Keratinocyte (primary cell): ENCODE measurements at regions not wholly inside any gene's neighbourhood (a gene's known extent, or its start where the extent isn't known, plus 50 kb on each side); places are given as distances from the start of the nearest gene placed in this dataset.

ENCODE experiments used
- DNase-seq: peaks from one replicate; pipeline ENCODE4 v3.0.0-alpha.2; 2011; ENCODE audit warnings: low read depth, missing footprints, low spot score
- FAIRE-seq: peaks from 2 replicates; lab custom pipeline; 2011; peaks lifted over from hg19 to GRCh38; lab: Jason Lieb, UNC
- H2AFZ ChIP-seq: 2 replicates; pipeline ENCODE4 v1.6.0; 2012; ENCODE audit warnings: low read length, control low read depth, inconsistent platforms; ENCODE audit not compliant: control insufficient read depth
- H3K27ac ChIP-seq: 2 replicates; pipeline ENCODE4 v1.5.1; 2011; ENCODE audit warnings: low read length; ENCODE audit not compliant: control insufficient read depth, insufficient read depth
- H3K27me3 ChIP-seq: 3 replicates; pipeline ENCODE4 v1.6.0; 2011; ENCODE audit warnings: low read length; ENCODE audit not compliant: control insufficient read depth, insufficient read depth; ENCODE audit errors: extremely low read depth
- H3K36me3 ChIP-seq, 2 experiments: 2 replicates in 1 of 2; 3 replicates in 1 of 2; pipeline ENCODE4 v1.5.1; 2011; ENCODE audit warnings: low read length in 2 of 2, mild to moderate bottlenecking in 1 of 2; ENCODE audit not compliant: control insufficient read depth in 2 of 2, insufficient read depth in 2 of 2; ENCODE audit errors: extremely low read depth in 1 of 2
- H3K4me1 ChIP-seq: 3 replicates; pipeline ENCODE4 v1.5.1; 2011; ENCODE audit warnings: low read length; ENCODE audit not compliant: control insufficient read depth, insufficient read depth; ENCODE audit errors: extremely low read depth
- H3K4me2 ChIP-seq: 3 replicates; pipeline ENCODE4 v1.6.0; 2011; ENCODE audit warnings: low read depth, low read length; ENCODE audit not compliant: control insufficient read depth, insufficient read depth; ENCODE audit errors: extremely low read depth
- H3K4me3 ChIP-seq, 3 experiments: fragments of 200-600 bp in 1 of 3; sonication (generic) in 1 of 3; 2 replicates in 2 of 3; 3 replicates in 1 of 3; pipeline ENCODE4 v1.5.1; 2011 to 2016; ENCODE audit warnings: low read length in 3 of 3, mild to moderate bottlenecking in 3 of 3, control low read depth in 2 of 3, inconsistent platforms in 1 of 3, low read depth in 1 of 3, mixed read lengths in 1 of 3, mixed run types in 1 of 3, moderate library complexity in 1 of 3; ENCODE audit not compliant: control insufficient read depth in 2 of 3, insufficient read depth in 2 of 3; ENCODE audit errors: extremely low read depth in 1 of 3
- H3K79me2 ChIP-seq: 2 replicates; pipeline ENCODE4 v1.6.0; 2012; ENCODE audit warnings: low read length; ENCODE audit not compliant: control insufficient read depth, insufficient read depth
- H3K9ac ChIP-seq: 3 replicates; pipeline ENCODE4 v1.6.0; 2011; ENCODE audit warnings: low read length; ENCODE audit not compliant: control insufficient read depth, insufficient read depth; ENCODE audit errors: extremely low read depth
- H3K9me1 ChIP-seq: 3 replicates; pipeline ENCODE4 v1.6.0; 2011; ENCODE audit warnings: low read length; ENCODE audit not compliant: control insufficient read depth, insufficient read depth; ENCODE audit errors: extremely low read depth
- H3K9me3 ChIP-seq: 2 replicates; pipeline ENCODE4 v1.5.1; 2012; ENCODE audit warnings: low read depth, low read length; ENCODE audit not compliant: control insufficient read depth
- H4K20me1 ChIP-seq: 3 replicates; pipeline ENCODE4 v1.6.0; 2011; ENCODE audit warnings: low read length; ENCODE audit not compliant: control insufficient read depth, insufficient read depth; ENCODE audit errors: extremely low read depth
- EZH2 ChIP-seq: IDR thresholded peaks from one replicate; pipeline ENCODE4 v1.6.1; 2012; ENCODE audit warnings: inconsistent platforms, mild to moderate bottlenecking, low read length, moderate library complexity
- dilution Hi-C: fragments of 300-500 bp; cut with MboI; formaldehyde crosslinking; loops from one replicate; pipeline ENCODE4 v1.7.0; 2020; ENCODE audit warnings: low sequenced_read_pairs; ENCODE audit not compliant: extremely low pct_ligation_motif_present
- TF ChIP-seq, protein P1 (sequence below), 3 experiments: IDR thresholded peaks in 1 of 3; conservative IDR thresholded peaks in 1 of 3; optimal IDR thresholded peaks in 1 of 3; 2 replicates in 2 of 3; 3 replicates in 1 of 3; pipeline versions ENCODE3 to v1.5.1; 2011; ENCODE audit warnings: low read length in 3 of 3, mild to moderate bottlenecking in 3 of 3, moderate library complexity in 2 of 3, control low read depth in 1 of 3, inconsistent platforms in 1 of 3; ENCODE audit not compliant: insufficient read depth in 2 of 3; ENCODE audit errors: extremely low read depth in 1 of 3

DNA sequence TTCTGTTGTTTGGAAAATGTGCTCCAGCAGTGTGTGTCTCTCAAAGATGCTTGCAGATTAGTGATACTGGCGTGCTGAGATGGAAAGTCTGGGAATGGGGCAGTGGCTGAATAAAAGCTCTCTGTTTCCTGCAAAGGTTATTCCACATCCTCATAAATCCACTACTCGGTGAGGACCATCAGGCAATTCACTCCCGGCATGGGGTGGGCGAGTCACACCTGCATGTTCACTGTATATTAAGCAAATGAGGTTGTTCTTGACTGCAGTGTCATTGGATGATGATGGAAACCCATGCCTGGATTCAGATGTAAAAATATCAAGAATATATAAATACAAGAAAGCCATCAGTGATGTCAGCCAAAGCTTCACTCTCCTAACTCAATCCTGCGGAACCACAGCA lies 65.4 kb upstream of the DSCAM start:
- Histone ChIP-seq H3K27me3 (peaks cover 9% of the 10 kb centered on the region), H3K4me3 (no peak overlapping the region), H3K9me1 (no peaks in the 10 kb centered on the region), H3K9me3 (no peaks in the 10 kb centered on the region), H3K36me3 (no peaks in the 10 kb centered on the region), H4K20me1 (no peaks in the 10 kb centered on the region), H3K4me1 (no peaks in the 10 kb centered on the region), H3K4me2 (no peak overlapping the region), H2AFZ (no peak overlapping the region), H3K79me2 (no peaks in the 10 kb centered on the region), H3K9ac (no peak overlapping the region), H3K27ac (no peak overlapping the region)
- no peak for FAIRE-seq
- TF ChIP-seq, protein P1, sequence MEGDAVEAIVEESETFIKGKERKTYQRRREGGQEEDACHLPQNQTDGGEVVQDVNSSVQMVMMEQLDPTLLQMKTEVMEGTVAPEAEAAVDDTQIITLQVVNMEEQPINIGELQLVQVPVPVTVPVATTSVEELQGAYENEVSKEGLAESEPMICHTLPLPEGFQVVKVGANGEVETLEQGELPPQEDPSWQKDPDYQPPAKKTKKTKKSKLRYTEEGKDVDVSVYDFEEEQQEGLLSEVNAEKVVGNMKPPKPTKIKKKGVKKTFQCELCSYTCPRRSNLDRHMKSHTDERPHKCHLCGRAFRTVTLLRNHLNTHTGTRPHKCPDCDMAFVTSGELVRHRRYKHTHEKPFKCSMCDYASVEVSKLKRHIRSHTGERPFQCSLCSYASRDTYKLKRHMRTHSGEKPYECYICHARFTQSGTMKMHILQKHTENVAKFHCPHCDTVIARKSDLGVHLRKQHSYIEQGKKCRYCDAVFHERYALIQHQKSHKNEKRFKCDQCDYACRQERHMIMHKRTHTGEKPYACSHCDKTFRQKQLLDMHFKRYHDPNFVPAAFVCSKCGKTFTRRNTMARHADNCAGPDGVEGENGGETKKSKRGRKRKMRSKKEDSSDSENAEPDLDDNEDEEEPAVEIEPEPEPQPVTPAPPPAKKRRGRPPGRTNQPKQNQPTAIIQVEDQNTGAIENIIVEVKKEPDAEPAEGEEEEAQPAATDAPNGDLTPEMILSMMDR (optimal IDR thresholded peaks at IDR 0.05 in 1 of 3, IDR thresholded peaks at IDR 0.05 in 1 of 3, conservative IDR thresholded peaks at IDR 0.05 in 1 of 3; ENCODE audit: extremely low read depth in 1 of 3, insufficient read depth in 2 of 3, low read length in 3 of 3): no peak
- TF ChIP-seq EZH2: no peak
- no peak for DNase-seq
- dilution Hi-C loops: no loop called here

DNA sequence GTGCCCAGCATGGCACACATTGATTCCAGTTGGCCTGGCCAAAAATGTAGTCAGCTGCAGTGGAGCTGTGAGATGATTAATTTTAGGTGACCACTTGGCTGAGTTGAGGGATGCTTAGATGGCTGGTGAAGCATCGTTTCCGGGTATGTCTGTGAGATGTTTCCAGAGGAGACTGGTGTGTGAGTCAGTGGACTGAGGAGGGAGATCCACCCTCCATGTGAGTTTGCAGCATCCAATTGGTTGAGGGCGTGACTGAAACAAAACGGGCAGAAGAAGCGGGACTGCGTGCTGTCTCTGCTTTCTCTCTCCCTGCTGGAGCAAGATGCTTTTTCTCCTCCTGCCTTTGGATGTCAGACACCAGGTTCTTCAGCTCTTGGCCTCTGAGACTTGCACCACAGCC lies 68.2 kb upstream of the DSCAM start:
- no peaks in the 10 kb centered on the region for H4K20me1 ChIP-seq
- H3K27ac ChIP-seq: no peak overlapping the region
- no peak overlapping the region for H3K4me3 ChIP-seq
- no peak overlapping the region for H2AFZ ChIP-seq
- dilution Hi-C loops: no loop called here
- FAIRE-seq (no peak), DNase-seq (no peak)
- no peaks in the 10 kb centered on the region for H3K4me1 ChIP-seq
- no peaks in the 10 kb centered on the region for H3K9me3 ChIP-seq
- no peaks in the 10 kb centered on the region for H3K36me3 ChIP-seq
- H3K9ac ChIP-seq: no peak overlapping the region
- H3K79me2 ChIP-seq: no peaks in the 10 kb centered on the region
- H3K27me3 ChIP-seq: peaks cover 9% of the 10 kb centered on the region
- no peaks in the 10 kb centered on the region for H3K9me1 ChIP-seq
- no peak overlapping the region for H3K4me2 ChIP-seq
- no peak for TF ChIP-seq EZH2
- TF ChIP-seq, protein P1 (optimal IDR thresholded peaks at IDR 0.05 in 1 of 3, IDR thresholded peaks at IDR 0.05 in 1 of 3, conservative IDR thresholded peaks at IDR 0.05 in 1 of 3; ENCODE audit: extremely low read depth in 1 of 3, insufficient read depth in 2 of 3, low read length in 3 of 3): no peak
